Skin of body (tissue), 1 donor: ENCODE measurements at regions not wholly inside any gene's neighbourhood (a gene's known extent, or its start where the extent isn't known, plus 50 kb on each side); places are given as distances from the start of the nearest gene placed in this dataset.
"Not testable (repeated sequence)": the region's sequence is repeated elsewhere in the genome, so short reads cannot be mapped to it uniquely, and the experiment has no call there.

Source experiments
- DNase-seq: peaks from one replicate; lab custom pipeline; 2025; lab: John Stamatoyannopoulos, UW

- DNase-seq = no peak
These were observed 85.6 kb downstream of the OLFM1 start for GRCh38 chr9:135173066-135173465.

GRCh38 chr9:135174248-135174647 lies 86.8 kb downstream of the OLFM1 start:
- DNase-seq = no peak

GRCh38 chr9:135174981-135175380 lies 87.5 kb downstream of the OLFM1 start:
- DNase-seq = no peak

GRCh38 chr9:135176284-135176683 lies 88.8 kb downstream of the OLFM1 start:
- no peak for DNase-seq

- DNase-seq = not testable (repeated sequence)
These were observed 90.1 kb downstream of the OLFM1 start for GRCh38 chr9:135177562-135177961.

GRCh38 chr9:135178498-135178897 lies 91.0 kb downstream of the OLFM1 start:
- no peak for DNase-seq

- DNase-seq = no peak
These were observed 91.6 kb downstream of the OLFM1 start for GRCh38 chr9:135179041-135179440.

- no peak for DNase-seq
These were observed 92.5 kb downstream of the OLFM1 start for GRCh38 chr9:135179976-135180375.

GRCh38 chr9:135180586-135180985 lies 93.1 kb downstream of the OLFM1 start:
- no peak for DNase-seq

GRCh38 chr9:135181336-135181735 lies 93.9 kb downstream of the OLFM1 start:
- DNase-seq = no peak

GRCh38 chr9:135181841-135182240 lies 94.4 kb downstream of the OLFM1 start:
- not testable (repeated sequence) for DNase-seq

- no peak for DNase-seq
These were observed 95.6 kb downstream of the OLFM1 start for GRCh38 chr9:135183069-135183468.

GRCh38 chr9:135183528-135184180 lies 96.2 kb downstream of the OLFM1 start:
- no peak for DNase-seq

GRCh38 chr9:135184181-135185053 lies 96.9 kb downstream of the OLFM1 start:
- DNase-seq = no peak

- DNase-seq = no peak
These were observed 97.6 kb downstream of the OLFM1 start for GRCh38 chr9:135185060-135185459.

GRCh38 chr9:135186248-135187164 lies 99.0 kb downstream of the OLFM1 start:
- no peak for DNase-seq

GRCh38 chr9:135187365-135187764 lies 99.9 kb downstream of the OLFM1 start:
- DNase-seq = no peak

- DNase-seq = no peak
These were observed 101.2 kb downstream of the OLFM1 start for GRCh38 chr9:135188681-135189151.

GRCh38 chr9:135189497-135189896 lies 102.0 kb downstream of the OLFM1 start:
- DNase-seq = no peak

- no peak for DNase-seq
These were observed 103.5 kb downstream of the OLFM1 start for GRCh38 chr9:135190789-135191577.

GRCh38 chr9:135192686-135193085 lies 105.2 kb downstream of the OLFM1 start:
- no peak for DNase-seq
